C1 segment of cervical spinal cord (tissue), 14 donors: ENCODE measurements at regions not wholly inside any gene's neighbourhood (a gene's known extent, or its start where the extent isn't known, plus 50 kb on each side); places are given as distances from the start of the nearest gene placed in this dataset.

ENCODE experiments used
- DNase-seq, 14 donors: peaks; one replicate each; lab custom pipeline; 2025; lab: John Stamatoyannopoulos, UW

GRCh38 chr5:173719731-173720082 lies 103.3 kb upstream of the BOD1 start:
- peak in 1 of 14 donors; percentile 72 for DNase-seq

DNA sequence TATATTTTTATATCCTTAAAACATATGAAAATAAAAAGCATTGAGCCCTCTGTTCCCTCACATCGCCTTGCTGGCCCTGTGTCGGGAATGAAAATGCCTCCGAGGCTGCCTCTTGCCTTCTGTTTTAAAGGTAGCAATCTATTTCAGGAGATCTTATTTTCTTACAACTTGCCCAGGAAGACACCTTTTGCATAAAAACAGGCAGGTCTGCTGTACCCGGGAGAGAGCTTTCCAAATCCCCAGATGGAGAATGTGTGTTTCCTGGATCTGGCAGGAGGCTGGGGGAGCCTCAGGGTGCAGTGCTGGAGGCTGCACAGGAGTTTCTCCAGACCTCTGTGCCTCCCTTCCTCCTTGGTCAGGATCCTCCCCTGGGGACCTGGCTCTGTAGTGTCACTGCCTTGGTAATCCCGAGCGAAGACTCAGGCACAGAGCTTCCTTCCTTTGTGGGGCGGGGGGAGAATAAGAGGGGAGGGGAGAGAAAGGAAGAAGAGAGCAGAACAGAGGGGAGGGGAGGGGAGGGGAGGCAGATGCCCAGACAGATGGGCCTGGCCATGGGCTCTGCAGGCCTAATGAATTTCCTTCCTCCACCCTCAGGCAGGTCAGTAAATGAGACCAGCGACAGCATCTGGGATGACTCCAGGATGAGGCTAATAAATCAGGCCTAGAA lies 104.0 kb upstream of the BOD1 start:
- DNase-seq = peak in 1 of 14 donors; percentile 88

DNA sequence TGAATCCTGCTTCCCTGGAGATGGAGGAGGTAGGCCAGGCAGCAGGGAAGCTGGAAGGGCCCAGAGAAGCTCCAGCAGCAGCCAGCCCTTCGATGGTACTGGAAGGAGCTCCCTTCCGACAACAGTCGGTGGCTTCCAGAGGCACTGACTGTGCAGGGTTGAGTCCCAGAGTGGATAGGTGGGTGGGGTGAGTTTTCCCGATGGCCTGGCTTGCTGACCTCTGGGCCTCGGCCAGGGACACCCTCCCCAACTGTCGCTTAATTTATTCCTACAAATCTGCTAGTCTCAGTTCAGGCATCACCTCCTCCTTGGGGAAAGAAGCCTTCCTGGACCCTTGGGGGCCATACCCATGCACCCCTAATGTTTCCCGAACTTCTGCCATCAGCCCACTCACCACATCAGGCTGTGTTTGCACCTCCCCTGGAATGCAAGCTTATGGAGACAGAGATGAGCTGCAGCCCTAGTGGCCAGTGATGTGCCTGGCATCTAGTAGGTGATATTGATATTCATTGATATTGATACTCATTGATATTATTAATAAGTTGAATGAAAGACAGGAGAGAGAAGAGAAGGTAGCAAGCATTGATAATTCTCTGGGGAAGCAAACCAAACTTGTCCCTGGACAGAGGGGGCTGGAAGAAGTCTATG lies 104.6 kb upstream of the BOD1 start:
- DNase-seq = peak in 1 of 14 donors; percentile 19

GRCh38 chr5:173721601-173722232 lies 105.3 kb upstream of the BOD1 start:
- peak in 1 of 14 donors; percentile 41 for DNase-seq

DNA sequence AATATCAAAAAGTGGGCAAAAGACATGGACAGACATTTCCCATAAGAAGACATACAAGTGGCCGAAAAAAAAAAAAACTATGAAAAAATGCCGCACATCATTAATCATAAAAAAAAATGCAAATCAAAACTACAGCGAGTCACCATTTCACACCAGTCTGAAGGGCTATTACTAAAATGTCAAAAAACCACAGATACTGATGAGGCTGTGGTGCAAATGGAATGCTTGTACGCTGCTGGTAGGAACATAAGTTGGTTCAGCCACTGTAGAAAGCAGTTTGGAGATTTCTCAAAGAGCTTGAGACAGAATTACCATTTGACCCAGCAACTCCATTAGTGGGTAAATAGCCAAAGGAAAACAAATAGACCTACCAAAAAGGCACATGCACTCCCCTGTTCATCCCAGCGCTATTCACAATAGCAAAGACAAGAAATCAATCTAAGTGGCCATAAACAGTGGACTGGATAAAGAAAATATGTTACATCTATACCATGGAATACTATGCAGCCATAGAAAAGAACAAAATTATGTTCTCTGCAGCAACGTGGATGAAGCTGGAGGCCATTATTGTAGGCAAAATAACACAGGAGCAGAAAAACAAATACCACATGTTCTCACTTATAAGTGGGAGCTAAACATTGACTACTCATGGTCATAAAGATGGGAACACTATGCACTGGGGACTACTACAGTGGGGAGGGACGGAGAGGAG lies 110.6 kb upstream of the BOD1 start:
- no peak for DNase-seq

DNA sequence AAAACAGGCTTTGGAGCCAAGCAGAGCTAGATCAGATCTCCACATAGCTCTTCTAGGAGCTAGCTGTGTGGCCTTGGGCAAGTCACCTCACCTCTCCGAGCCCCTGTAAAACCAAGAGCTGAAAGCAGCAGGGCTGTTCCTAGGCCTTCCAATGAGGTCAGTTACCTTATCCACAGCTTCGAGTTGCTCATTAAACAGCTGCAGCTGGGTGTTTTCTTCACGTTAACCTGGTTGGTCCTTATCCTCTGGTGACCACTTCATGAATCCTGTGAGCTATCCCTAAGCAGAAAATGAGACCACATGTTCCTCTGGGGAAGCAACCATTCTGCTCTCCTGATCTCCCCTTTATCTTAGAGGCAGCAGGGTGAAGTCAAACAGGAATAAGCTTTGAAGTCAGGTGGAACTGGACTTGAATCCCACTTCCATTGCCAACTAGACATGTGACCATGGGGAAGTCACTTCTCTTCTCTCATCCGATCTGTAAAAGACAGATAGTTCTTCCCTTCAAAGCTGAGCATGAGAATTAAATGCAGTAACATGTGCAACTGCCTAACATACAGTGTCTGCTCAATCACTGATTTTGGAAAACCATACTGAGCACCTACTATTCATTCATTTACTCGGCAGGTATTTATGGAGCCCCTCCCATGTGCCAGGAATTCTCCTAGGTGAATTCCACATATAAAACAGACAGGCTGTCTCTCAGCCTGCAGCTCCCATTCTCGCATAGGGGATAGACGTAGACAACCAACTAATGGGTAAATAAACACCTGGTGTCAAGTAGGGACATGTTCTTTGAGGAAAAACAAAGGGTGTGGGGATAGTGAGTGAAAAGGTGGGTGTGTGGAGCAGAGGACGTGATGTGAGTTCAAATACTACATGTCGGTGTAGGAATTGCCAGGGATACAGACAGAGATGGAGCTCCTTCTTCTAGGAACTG lies 111.7 kb upstream of the BOD1 start:
- no peak for DNase-seq

DNA sequence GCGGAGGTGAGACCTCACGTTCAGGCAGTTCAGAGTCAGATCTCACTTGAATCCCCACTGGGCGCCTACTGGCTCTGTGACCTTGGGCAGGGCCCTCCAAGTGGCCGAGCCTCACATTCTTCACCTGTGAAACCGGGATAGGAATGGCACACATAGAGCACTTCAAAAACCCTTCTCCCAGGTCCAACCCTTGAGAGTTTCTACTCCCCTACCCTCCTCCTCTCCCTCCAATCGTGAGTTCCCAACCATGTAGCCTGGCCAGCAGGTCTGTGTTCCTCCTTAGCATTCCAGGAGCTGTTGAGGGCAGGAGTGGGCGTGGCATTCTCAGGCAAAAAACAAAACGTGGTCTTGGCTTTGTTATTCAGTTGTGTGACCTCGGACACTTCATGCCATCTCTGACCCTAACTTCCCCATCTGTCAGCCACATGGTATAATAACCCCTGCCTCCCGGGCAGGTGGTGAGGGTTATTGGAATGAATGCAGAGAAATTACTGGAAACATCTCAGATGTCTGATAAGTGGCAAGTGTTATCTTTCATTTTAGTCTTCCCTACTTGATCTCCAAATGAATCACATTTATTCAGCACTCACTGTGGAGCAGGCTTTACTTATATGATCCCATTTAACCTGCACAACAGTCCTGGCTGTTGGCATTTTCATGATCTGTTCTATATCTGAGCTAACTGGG lies 112.8 kb upstream of the BOD1 start:
- no peak for DNase-seq

GRCh38 chr5:173730632-173731298 lies 114.3 kb upstream of the BOD1 start:
- no peak for DNase-seq

DNA sequence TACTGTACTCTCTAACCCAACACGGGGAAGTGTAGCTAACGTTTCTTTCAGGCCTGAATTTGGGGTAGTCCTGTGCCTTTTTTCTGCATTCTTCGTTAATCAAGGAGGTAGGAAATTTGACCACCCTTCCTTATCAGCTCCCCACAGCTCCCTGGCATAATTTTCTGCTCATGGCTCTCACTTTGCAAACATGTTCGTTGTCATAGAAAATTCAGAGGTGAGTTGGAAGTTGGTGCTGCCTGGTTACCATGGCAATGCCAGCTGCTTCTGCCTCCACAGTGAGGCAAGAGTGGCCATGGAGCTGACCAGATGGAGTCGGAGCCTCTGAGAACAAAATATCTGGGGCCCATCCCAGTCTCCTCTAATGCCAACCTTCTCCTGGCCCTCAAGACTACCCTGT lies 116.6 kb upstream of the BOD1 start:
- peak in 1 of 14 donors; percentile 47 for DNase-seq

GRCh38 chr5:173733425-173733824 lies 117.0 kb upstream of the BOD1 start:
- DNase-seq = no peak

DNA sequence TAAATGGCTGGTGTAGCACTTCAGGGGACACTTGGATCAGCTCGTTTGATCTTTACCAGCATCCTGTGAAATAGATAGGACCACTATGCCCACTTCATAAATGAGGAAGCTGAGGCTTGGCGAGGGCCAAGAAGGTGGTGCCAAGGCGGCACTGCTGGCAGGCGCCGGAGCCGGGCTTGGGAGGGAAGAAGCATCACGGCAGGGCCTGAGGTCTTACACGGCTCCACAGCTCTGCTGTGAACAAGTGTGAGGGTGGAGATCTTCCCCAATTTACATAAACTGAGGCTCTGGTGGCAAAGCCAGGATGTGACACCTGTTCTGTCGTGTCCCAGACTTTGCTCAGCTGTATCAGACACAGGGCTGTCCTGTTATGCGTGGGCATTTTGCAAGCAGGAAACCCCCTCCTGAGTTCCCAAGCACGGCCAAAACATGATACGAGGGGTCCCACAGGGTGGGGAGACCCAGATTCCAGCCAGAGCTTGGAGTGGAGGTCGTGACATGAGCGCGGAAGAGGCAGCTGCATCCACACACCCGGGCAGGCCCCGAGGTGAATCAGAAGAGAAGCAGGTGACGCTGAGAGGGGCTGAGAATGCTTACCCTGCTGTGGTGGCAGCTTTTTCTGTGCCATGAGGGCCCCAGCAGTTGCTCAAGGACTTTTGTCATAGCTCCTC lies 117.5 kb upstream of the BOD1 start:
- DNase-seq = no peak

DNA sequence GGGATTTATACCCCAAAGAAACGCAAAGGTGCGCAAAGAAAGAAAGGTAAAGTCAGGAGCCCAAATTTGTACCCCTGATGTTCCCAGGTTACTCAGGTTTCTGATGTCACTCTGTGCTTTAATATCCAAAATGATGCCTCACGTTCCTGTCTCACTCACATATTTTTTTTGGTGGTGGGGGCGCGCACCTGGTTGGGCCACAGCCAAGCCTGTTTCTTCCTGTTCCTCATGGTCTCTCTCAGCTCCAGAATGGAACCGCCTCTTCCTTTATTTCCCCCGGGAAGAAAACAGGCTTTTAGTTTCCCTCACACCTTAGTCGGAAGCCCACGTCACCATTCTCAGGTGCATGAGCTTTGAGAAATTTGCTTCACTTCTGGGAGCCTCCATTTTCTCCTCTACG lies 118.3 kb upstream of the BOD1 start:
- no peak for DNase-seq

DNA sequence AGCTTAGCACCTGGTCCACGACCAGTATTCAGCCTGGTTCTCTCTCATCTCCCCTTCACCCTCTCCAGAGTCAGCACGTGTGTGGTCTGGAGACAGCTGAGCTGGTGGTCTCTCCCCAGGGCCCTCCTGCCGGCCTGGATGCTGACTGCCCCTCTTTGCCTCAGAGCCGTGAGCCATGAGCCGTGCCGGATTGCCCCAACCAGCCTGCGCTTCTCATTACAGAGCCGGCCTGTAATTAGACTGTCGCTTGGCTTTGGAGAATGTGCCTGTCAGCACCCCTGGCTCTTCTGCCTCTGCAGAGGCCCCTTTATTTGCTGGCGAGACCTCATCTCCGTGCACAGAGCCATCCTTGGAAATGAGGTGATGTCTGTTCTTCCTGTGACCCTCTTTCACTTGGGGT lies 118.7 kb upstream of the BOD1 start:
- DNase-seq = no peak

DNA sequence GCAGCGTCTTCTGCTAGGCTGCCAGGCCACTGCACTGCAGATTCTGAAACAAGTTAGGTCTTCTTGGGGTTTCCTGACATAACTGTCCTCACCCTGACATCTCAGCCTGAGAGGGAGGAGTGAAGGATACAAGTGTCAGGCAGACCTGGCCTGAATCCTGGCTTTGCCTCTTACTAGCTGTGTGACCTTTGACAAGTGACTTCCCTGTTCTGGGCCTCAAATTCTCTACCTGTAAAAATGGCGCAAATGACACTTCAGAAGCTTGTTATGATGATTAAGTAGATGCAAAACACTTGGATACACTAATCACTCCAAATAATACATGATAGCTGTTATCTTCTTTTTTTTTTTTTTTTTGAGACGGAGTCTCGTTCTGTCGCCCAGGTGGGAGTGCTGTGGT lies 119.2 kb upstream of the BOD1 start:
- no peak for DNase-seq

DNA sequence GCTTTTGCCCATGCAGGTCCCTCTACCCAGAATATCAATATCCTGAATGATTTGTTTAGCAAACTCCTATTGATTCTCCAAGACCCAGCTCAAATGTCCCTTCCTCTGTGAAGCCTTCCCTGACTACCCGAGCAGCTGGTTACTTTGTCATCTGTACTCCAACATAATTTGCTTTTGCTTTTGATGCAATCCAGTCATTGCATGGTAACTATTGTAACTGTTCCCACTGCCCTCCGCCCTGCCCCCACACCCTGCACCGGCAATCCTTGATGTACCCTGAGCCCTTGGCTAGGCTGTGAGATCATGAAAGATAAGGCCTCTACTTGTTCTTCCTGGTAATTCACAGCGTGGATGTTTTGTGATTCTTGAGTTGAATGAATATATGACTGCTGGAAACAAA lies 119.9 kb upstream of the BOD1 start:
- DNase-seq = no peak

DNA sequence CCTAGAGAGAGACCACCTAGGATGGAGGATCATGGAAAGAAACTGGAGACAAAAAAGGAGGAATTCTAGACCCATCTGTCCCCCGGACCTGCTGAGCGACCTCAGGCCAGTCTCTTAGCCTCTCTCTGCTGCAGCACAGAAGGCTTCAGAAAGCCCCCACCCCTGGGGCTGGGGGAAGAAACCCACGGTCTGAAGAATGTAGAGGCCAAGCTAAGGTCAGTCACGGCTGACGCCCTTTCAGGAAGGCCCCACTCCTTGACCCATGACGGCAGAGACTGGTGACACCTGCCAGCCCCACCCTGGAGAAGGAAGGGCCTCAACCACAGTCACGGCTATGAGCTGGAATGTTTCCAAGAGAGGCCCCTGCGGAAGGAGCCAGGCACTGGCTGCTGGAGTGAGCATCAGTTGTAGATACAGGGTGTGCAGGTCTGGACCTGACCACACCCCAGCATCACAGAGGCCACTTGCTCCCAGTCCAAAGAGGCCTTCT lies 120.5 kb upstream of the BOD1 start:
- DNase-seq = no peak

GRCh38 chr5:173739741-173740140 lies 123.3 kb upstream of the BOD1 start:
- no peak for DNase-seq

DNA sequence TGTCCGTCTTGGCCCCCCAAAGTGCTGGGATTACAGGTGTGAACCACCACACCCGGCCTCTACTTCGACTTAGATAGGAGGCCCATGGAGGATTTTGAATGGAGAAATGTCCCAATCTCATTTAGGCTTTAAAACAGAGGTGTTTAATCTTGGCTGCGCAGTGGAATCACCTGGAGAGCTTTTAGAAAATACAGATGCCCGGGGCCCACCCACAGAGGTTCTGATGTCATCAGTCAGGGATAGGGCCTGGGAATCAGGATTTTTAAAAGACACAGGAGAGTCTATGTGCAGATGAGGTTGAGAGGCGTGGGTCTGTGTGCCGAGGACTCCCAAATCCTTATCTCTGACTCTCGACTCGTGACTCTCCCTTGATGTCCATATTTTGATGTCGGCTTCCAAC lies 124.0 kb upstream of the BOD1 start:
- DNase-seq = no peak

- DNase-seq = no peak
These were observed 124.6 kb upstream of the BOD1 start for GRCh38 chr5:173741087-173741486.
